NCI-H1048 (cell line): ENCODE measurements at regions not wholly inside any gene's neighbourhood (a gene's known extent, or its start where the extent isn't known, plus 50 kb on each side); places are given as distances from the start of the nearest gene placed in this dataset.
"Not testable (repeated sequence)": the region's sequence is repeated elsewhere in the genome, so short reads cannot be mapped to it uniquely, and the experiment has no call there.

Experiments
- DNase-seq: peaks from one replicate; lab custom pipeline; 2025; lab: John Stamatoyannopoulos, UW

DNA sequence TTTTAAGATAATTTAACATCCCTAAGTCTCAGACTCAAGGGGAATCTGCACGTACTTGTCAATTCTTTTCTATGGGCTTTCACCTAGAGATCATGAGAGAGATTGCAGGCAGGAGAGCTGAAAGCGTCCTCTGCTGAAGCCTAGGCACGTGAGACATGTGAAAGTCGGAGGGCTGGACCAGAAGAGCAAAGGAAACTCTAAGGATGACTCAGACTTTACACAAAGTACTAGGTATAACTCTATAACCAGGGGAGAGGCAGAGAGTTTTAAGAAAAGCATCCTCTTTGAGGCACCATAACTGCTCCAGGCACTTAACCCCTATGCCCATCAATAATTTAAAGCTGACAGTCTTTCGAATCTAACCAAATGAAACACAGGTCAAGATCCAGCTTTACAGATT is 436.6 kb downstream of the VGLL3 start:
- DNase-seq, result no peak

- no peak for DNase-seq
These were observed 443.3 kb downstream of the VGLL3 start for GRCh38 chr3:86547692-86548091.

DNA sequence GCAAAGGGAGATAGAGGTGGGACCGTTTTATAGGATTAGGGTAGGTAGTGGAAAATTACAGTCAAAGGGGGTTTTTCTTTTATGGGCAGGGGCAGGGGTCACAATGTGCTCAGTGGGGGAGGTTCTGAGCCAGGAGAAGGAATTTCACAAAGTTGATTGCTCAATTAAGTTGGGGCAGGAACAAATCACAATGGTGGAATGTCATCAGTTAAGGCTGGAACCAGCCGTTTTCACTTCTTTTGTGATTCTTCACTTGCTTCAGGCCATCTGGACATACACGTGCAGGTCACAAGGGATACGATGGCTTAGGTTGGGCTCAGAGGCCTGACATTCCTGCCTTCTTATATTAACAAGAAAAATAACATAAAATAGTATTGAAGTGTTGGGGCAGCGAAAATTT is 453.8 kb downstream of the VGLL3 start:
- no peak for DNase-seq

GRCh38 chr3:86519819-86520218 is 471.1 kb downstream of the VGLL3 start:
- DNase-seq, result no peak

DNA sequence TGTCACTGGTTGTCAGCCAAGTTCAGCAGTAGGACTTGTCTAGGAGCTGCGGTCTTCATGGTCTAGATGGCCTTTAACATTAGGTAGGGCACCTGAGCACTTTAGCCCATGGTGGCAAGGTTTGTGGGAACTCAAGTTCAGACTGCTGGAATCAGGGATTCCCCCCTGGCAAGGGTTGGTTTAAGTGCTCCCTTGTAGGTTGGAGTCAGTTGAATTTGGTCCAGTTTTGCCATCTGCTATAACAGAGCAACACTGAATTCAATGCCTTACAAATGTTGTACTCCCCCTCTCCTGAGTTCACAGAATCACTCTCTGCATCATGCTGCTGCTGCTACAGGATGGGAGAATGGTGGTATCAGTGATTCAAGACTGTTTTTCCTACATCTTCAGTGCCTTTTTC is 509.3 kb downstream of the VGLL3 start:
- no peak for DNase-seq

- DNase-seq, result no peak
These were observed 509.9 kb downstream of the VGLL3 start for GRCh38 chr3:86481031-86481430.

DNA sequence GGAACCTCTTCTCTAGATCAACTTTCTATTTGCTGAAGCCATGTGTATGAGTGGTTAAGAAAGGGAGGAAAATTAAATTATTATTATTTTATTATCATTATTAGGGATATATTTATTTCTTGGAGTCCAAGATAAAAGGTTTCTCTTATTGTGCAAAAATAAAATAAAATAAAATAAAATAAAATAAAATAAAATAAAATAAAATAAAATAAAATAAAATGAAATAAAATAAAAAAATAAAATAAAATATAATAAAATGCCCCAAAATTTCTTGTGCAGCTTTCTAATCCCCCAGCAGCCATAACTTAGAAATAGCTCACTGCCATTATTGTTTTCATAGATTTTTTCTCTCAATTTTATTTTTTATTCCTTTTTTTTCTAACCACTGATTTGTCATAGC is 526.8 kb downstream of the VGLL3 start:
- DNase-seq, result no peak

- no peak for DNase-seq
These were observed 539.2 kb downstream of the VGLL3 start for GRCh38 chr3:86451749-86452148.

DNA sequence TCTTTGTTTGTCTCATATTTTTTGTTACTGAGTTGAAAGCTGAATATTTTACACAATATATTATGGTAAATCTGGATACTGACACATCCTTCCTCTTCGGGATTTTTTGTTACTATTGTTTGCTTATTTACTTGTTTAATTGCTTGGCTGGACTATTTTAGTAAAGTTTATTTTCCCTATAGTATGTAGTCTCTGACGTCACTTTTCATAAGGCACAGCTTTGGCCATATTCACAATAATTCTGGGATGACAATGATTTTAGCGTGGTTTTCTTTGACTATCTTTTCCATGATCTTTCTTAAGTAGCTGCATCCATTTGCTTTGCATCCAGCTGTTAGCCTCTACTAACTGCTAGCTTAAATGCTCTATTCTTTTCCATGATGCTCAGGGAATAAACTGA is 552.4 kb downstream of the VGLL3 start:
- DNase-seq, result no peak

GRCh38 chr3:86427343-86427742 is 563.6 kb downstream of the VGLL3 start:
- no peak for DNase-seq

- DNase-seq, result no peak
These were observed 569.8 kb downstream of the VGLL3 start for GRCh38 chr3:86420990-86421739.

DNA sequence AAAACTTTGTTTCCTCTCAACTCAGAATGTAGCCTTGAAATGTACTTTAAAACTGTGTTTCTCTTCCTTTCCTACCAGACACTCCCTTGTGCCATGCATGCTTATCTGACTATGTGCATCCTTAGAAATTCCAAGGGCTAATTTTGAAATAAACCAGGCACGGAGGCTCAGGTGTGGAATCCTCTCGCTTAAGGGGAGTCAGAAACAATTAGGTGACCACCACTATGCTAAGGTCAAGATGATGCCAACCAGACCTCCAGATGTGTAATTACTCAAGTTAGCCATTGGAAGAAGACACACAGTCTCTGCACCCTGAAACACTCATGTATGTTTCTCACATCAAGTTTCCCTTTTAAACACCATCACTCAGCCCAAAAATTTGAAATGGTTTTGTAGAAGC is 572.1 kb downstream of the VGLL3 start:
- DNase-seq, result no peak

DNA sequence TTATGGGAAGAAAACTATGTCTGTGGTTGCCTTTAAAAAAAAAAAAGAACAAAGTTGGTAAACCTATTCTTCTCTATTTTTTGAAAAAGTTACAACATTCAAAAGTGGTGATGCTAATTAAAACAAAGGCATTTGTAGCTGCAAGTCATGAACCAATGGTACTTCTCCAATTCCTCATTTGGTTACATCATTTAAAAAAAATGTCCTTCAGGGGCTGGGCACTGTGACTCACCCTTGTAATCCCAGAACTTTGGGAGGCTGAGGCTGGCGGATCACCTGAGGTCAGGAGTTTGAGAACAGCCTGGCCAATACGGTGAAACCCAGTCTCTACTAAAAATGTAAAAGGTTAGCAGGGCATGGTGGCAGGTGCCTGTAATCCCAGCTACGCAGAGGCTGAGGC is 574.6 kb downstream of the VGLL3 start:
- no peak for DNase-seq

- no peak for DNase-seq
These were observed 577.3 kb downstream of the VGLL3 start for GRCh38 chr3:86413645-86414044.

DNA sequence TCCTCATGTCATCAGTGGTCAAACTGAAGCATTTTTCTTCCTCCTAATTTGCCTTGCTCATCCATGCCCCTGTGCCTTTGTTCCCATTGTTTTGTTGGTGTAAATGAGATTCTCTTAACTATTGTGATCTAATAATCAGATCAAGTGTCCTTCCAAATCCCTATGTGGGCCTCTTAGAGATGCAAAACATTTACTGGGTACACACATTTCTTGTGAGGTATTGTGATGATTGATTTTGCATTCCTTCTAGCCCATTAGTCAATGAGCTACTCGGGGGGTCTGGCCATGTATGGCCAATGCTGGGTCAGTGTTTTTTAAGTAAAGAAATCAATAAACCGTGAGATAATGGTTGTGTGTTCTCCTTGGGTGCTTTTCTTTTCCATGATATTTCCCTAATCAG is 580.4 kb downstream of the VGLL3 start:
- no peak for DNase-seq

DNA sequence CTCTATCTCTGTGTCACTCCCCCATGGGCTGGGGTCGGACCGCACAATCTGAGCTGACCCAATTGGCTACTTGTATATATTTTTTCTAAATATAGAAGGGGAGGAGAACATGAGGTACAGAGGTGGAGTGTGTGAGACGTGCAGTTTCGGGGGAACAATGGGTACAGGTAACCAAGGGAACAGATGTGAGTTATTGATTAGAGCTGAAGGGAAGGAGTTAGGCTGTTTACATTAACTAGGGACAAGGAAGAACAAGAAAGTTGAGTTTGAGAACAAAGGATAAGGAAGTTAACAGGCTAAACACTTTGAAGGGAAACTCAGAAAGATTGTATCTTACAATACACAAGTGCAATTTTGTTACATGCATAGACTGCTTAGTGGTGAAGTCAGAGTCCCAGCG is 601.2 kb downstream of the VGLL3 start:
- DNase-seq, result not testable (repeated sequence)

- no peak for DNase-seq
These were observed 602.1 kb downstream of the VGLL3 start for GRCh38 chr3:86388820-86389219.

DNA sequence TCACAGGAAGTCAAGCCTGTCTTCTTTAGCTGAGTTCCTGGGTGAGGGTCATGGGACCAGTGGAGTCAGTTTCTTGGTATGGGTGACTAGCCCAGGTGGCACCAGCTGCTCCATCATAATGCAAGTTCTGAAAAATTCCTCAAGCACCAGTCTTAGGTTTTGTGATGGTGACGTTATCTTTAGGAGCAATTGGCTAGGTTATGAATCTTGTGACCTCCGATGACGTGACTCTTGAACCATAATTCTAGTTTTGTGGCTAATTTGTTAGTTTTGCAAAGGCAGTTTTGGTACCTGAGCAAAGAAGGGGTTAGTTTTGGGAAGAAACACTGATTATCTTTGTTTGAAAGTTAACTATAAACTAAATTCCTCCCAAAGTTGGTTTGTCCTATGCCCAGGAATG is 608.4 kb downstream of the VGLL3 start:
- no peak for DNase-seq

DNA sequence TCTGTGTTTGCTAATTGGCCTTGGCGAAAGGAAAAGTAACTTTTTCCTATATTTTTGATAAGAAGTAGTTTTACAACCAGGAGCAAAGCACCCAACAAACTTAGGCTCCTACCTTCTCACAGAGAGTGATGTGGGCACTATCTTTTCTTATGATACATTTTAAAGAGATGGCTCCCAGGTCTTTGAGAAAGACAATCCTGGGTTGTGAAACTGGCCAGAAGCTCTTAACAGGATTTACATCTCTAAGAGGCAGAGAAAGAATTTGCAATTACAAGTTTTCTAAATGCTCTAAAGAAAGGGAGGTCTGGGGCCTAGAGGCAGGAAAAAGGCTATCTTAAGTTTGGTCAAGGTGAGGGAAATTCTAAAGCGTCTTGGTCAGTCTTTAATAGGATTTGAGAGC is 609.7 kb downstream of the VGLL3 start:
- no peak for DNase-seq

GRCh38 chr3:86379280-86379679 is 611.7 kb downstream of the VGLL3 start:
- DNase-seq, result no peak

DNA sequence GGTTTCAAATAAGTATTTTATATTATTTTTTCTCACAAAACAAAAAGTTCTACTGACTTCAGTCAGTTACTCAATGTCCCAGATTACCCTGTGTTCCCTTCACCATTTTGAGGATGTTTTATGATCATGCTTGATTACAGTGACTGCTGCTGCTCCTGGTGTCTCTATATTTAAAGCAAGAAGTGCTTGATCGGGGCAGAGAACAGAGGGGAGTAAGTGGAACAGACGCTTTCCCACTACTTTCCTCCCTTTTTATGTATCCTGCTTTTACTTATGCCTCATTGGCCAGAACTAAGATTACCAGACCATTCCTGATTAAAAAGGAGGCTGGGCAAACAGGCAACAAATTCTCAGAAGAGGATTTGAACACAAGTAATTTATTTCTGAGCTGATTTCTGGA is 612.1 kb downstream of the VGLL3 start:
- no peak for DNase-seq

GRCh38 chr3:86335566-86335965 is 655.4 kb downstream of the VGLL3 start:
- not testable (repeated sequence) for DNase-seq

GRCh38 chr3:86333636-86334035 is 657.3 kb downstream of the VGLL3 start:
- DNase-seq, result no peak

DNA sequence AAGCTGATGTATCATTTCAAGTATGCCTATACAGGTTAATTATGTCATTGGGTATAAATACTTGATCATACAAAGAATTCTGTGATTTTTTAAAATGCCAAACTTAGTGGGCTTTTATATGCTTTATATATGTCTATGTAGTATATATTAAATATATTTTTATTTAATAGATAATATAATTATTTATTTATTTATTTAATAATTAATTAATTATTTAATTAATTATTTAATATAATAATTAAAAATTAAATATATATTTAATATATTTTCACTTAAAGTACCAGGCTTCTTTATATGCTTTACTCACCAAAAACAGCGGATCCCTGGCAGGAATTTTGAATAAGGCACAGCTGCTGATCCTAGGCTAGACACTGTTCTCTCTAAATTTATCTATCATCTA is 687.0 kb downstream of the VGLL3 start:
- no peak for DNase-seq
